ENCODE measurements at regions not wholly inside any gene's neighbourhood (a gene's known extent, or its start where the extent isn't known, plus 50 kb on each side); places are given as distances from the start of the nearest gene placed in this dataset.

DNA sequence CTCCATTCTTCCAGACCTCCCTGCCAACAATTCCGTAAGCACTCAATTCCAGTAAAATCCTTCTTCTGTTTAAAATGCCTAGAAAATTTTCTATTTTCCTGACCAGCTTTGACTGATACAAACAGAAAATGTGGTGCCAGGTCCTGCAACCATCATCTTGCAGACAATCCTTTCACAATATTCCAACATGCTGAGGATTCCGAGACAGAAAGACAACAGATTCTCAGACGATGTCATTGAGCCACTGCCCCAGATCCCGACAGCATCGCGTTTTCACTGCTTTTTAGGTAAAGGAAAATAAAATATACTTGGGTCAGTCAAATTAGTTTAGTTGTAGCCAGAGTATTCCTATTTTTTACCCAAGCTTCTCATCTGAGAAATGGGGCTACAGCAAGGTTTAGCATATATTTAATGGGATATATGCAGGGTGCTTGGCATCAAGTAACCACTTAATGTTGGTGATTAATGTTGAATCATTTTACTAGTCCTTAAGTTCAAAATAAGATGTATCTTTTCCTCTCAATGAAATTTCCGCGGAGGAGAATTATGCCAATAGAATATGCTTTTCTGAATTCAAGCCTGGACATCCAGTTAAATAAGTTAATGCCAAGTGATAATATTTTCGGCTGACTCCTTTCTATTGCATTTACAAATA lies 866.6 kb downstream of the SLC4A3 start:
- no peak for TF ChIP-seq JUND (IDR thresholded peaks at IDR 0.05; ENCODE audit: low read depth)
- in situ Hi-C loops (cut with HindIII; ENCODE audit: low pct_unique_long_range_greater_than_20kb, low sequenced_read_pairs), result no loop called here
- DNase-seq (ENCODE audit: low read depth in 1 of 2, low spot score in 1 of 2), result no peak

DNA sequence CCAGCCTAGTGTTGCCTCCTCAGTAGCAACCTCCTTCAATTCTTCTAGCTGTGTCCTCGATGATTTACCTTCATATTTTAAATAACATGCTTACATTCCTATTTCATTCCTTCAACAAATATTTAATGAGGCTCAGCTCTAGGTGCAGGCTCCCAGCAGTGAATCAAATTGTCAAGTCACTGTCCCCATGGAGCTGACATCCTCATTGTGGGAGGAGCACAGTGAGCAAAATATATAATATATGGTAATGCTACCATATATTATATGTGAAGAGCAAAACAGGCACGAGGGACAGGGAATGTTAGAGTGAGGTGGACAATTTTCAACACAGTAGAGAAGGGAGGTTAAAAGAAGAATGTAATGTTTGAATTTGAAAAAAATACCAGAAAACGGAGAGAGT lies 869.1 kb downstream of the SLC4A3 start:
- TF ChIP-seq JUND (IDR thresholded peaks at IDR 0.05; ENCODE audit: low read depth), result no peak
- no peak for DNase-seq (ENCODE audit: low read depth in 1 of 2, low spot score in 1 of 2)
- in situ Hi-C loops (cut with HindIII; ENCODE audit: low pct_unique_long_range_greater_than_20kb, low sequenced_read_pairs), result no loop called here

DNA sequence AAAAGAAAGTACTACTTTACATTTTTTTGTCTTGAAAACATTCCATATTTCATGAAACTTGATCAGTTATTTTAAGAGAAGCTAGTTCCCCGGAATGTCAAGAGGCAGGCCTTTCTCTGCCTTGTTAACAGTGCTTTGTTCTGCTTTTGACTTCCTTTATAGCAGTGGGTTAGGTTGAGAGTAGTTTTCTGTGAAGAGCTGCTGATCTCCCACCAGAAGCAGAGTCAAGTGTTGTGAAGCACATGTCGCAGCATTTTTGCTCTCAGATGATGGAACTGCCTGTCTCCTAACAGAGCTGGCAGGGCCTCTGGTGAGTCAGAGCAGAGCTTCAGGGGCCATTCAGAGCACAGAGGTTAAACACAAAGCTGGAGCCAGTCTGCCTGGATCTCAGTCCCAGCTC lies 871.8 kb downstream of the SLC4A3 start:
- in situ Hi-C loops (cut with HindIII; ENCODE audit: low pct_unique_long_range_greater_than_20kb, low sequenced_read_pairs), result no loop called here
- DNase-seq (ENCODE audit: low read depth in 1 of 2, low spot score in 1 of 2), result no peak
- TF ChIP-seq JUND (IDR thresholded peaks at IDR 0.05; ENCODE audit: low read depth), result no peak

DNA sequence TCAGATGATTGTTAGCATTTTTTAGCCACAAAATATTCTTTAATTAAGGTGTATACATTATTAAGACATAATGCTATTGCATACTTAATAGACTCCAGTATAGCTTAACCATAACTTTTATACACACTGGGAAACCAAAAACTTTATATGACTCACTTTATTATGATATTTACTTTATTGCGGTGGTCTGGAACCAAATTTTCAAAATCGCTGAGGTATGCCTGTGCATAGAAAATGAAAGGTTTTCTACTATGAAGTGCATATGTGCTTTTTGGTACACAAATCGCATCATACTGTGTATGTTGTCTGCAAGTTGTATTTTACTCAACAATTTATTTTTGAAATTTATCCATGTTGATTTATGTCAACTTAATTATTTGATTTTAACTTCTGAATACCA lies 875.1 kb downstream of the SLC4A3 start:
- TF ChIP-seq JUND (IDR thresholded peaks at IDR 0.05; ENCODE audit: low read depth), result no peak
- in situ Hi-C loops (cut with HindIII; ENCODE audit: low pct_unique_long_range_greater_than_20kb, low sequenced_read_pairs), result no loop called here
- DNase-seq (ENCODE audit: low read depth in 1 of 2, low spot score in 1 of 2), result no peak

DNA sequence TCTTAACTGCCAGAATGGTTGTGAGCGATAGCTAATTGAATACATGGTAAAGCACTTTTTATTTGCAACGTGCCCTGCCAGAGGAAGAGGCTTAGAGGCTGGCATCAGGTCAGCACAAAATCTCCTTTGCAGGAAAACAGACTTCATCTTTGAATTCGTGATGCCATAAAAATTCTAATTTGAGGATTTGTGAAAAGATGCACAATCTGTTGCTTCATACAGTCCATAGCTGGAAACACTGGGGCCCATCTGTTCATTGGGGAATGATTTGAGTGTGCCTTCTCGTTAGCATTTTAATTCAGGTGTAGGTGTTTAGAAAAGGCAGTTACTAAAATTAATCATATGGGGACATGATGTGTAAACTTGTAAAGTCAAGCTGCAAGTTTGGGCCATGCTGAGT lies 876.0 kb downstream of the SLC4A3 start:
- in situ Hi-C loops (cut with HindIII; ENCODE audit: low pct_unique_long_range_greater_than_20kb, low sequenced_read_pairs), result no loop called here
- no peak for DNase-seq (ENCODE audit: low read depth in 1 of 2, low spot score in 1 of 2)
- TF ChIP-seq JUND (IDR thresholded peaks at IDR 0.05; ENCODE audit: low read depth), result no peak

DNA sequence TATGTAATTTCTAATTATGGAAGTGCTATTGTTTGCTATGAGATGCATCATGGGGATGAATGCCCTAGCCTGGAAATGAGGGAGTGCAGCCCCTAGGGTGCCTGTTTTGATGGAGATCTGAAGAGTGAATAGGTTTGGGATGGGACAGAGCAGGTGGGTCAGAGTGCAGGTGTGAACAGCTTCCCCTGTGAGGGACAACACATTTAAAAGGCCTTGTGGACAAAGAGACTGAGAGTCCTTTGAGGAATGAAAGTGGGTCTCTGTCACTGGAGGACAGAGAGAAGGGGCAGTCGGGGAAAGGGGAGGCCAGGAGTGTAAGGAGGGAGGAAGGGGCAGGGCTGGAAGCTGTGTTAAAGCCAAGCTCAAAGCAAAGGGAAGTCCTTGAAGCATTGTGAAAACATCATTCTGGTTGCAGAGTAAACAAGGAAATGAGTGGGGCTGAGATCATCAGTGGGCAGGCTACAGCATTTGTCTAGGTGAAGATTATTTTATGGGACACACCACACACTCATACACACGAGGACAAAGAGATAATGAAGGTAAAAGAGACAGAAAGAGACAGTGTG lies 877.6 kb downstream of the SLC4A3 start:
- TF ChIP-seq JUND (IDR thresholded peaks at IDR 0.05; ENCODE audit: low read depth), result no peak
- peak; percentile 6 to 58 for DNase-seq (ENCODE audit: low read depth in 1 of 2, low spot score in 1 of 2)
- in situ Hi-C loops (cut with HindIII; ENCODE audit: low pct_unique_long_range_greater_than_20kb, low sequenced_read_pairs), result no loop called here

DNA sequence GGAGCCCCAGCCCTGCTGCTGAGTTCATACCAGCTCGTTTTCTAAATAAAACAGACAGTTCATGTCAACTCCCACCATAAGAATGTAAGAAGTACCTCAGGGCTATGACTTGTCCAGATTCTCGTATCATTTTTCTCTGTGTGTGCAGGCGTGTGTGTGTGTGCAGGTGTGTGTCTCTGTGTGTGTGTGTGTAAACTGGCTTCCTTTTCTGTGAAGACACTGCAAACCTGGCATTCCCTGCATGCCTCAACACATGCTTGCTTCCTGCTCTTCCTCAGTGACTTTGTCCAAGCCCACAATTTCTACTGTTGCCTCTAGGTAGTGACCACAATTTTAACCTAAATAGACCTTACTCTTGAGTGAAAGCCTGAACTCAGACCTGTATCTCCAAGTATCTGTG lies 879.0 kb downstream of the SLC4A3 start:
- DNase-seq (ENCODE audit: low read depth in 1 of 2, low spot score in 1 of 2), result no peak
- TF ChIP-seq JUND (IDR thresholded peaks at IDR 0.05; ENCODE audit: low read depth), result no peak
- in situ Hi-C loops (cut with HindIII; ENCODE audit: low pct_unique_long_range_greater_than_20kb, low sequenced_read_pairs), result no loop called here

DNA sequence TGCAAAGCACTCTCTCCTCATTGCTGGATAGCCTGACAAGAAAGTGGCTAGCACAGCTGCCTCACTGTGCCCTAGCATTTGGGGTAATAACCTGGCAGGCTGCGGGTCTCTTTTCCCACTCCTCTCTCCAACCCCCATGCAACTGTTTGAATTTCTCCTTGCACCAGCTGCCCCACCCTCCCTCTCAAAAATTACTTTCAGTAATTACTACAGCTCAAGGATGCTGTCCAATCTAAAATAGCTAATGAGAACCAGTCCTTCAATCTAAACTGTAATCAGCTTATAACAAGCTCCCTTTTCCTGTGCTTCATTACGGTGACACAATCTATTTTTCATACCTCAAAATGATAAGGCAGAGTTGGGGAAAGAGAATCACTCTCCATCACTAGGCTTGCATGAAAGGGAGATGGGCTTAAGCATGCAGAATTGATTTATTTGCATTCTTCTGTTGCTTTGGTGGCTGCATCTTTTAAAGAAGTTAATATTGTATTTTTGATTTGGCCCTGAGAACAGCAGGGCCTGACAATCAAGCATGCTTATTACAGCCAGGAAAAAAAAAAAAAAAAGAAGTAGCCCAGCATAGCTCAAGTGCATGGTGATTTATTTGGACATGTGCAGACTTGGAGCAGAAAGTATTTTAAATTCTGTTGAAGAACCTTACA lies 881.8 kb downstream of the SLC4A3 start:
- DNase-seq (ENCODE audit: low read depth in 1 of 2, low spot score in 1 of 2), result no peak
- in situ Hi-C loops (cut with HindIII; ENCODE audit: low pct_unique_long_range_greater_than_20kb, low sequenced_read_pairs), result no loop called here
- TF ChIP-seq JUND (IDR thresholded peaks at IDR 0.05; ENCODE audit: low read depth), result no peak

DNA sequence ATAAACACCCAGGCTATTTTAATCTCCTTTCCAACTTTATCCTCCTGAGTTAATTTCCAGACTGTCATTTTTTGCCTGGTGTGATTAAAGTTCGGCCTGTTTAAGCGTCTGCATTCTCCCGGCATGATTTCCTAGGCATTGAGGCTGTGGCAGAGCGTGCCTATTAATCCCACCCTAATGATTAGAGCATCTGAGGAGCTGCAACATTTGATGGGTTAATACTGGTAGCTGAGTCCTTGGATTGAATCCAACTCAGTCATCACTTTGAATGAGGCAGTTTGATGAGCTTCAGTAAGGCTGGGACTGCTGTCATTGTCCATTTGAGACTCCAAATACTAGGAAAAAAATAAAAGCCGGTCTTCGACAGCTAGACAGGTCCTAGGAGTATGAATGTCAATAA lies 882.5 kb downstream of the SLC4A3 start:
- DNase-seq (ENCODE audit: low read depth in 1 of 2, low spot score in 1 of 2), result no peak
- in situ Hi-C loops (cut with HindIII; ENCODE audit: low pct_unique_long_range_greater_than_20kb, low sequenced_read_pairs), result no loop called here

DNA sequence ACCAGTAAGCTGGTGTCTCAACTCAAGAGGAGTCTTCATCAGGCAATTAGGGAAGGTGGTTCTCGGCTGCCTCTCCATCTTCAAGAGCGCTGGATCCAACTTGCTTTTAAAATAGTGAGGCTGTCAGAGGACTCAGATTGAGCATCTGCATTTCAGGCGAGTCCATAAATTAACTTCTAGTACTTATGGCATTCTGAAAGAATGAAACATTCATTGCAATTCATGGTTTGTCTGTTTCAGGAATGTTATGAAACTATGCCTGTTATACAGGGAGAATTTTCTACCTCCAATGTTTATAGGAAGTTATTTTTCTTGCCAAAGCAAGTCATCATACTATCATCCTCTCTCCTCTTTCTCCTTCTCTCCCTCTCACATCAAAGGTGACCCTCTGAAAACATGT lies 883.2 kb downstream of the SLC4A3 start:
- no peak for DNase-seq (ENCODE audit: low read depth in 1 of 2, low spot score in 1 of 2)
- in situ Hi-C loops (cut with HindIII; ENCODE audit: low pct_unique_long_range_greater_than_20kb, low sequenced_read_pairs), result no loop called here

More for the DNA sequence above, 882.5 kb downstream of the SLC4A3 start:
- TF ChIP-seq JUND (IDR thresholded peaks at IDR 0.05; ENCODE audit: low read depth), result no peak

DNA sequence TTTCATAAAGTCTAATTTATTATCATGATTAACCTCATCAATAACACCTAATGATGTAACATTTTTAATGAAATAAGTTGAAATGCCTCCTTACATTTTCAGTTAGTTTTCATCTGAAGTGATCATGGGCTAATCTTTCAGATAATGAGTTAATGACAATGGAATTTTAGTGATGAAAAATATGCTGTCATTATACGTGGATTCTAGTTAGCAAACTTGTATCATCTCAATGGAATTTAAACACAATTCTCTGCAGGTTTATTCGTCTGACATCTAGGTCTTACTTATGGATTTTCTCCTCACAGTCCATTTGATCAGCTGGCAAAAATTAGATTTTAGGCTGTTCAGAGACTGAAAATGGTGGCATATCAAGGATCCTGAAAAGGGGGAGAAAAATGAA lies 885.0 kb downstream of the SLC4A3 start:
- in situ Hi-C loops (cut with HindIII; ENCODE audit: low pct_unique_long_range_greater_than_20kb, low sequenced_read_pairs), result no loop called here
- DNase-seq (ENCODE audit: low read depth in 1 of 2, low spot score in 1 of 2), result no peak
- no peak for TF ChIP-seq JUND (IDR thresholded peaks at IDR 0.05; ENCODE audit: low read depth)

More for the DNA sequence above, 883.2 kb downstream of the SLC4A3 start:
- TF ChIP-seq JUND (IDR thresholded peaks at IDR 0.05; ENCODE audit: low read depth), result no peak

DNA sequence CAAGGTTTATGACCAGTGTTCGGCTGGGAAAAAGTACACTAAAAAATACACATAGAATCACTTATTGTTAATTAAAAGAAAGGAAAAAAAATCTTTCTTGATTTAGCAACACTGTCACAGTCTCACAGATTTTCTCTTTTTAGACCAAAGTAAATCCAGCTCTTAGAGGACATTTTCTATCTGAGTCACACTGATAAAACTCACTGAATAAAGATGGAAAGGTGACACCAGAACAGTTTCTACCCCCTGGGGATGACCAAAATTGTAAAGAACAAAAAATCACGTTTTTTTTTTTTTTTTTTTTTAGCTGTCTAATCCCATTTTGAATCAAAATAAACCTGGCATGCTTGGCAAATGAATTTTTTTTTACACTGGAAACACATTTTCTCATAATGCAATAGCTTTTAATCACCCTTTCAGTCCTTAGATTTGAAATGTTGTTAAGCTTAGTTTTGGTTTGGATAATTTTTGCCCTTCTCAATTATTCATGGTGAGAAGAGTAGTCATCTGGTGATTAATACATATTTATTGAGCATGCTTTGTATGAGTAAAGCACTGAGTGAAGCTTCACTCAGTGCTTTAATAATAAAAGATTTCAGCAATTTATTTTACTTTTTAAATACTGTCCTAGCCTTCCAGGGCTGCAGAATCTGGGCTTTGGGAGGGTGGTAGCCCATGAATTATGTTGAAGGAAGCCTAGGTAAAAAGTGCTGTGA lies 886.3 kb downstream of the SLC4A3 start:
- in situ Hi-C loops (cut with HindIII; ENCODE audit: low pct_unique_long_range_greater_than_20kb, low sequenced_read_pairs), result no loop called here
- TF ChIP-seq JUND (IDR thresholded peaks at IDR 0.05; ENCODE audit: low read depth), result no peak
- DNase-seq (ENCODE audit: low read depth in 1 of 2, low spot score in 1 of 2), result no peak

DNA sequence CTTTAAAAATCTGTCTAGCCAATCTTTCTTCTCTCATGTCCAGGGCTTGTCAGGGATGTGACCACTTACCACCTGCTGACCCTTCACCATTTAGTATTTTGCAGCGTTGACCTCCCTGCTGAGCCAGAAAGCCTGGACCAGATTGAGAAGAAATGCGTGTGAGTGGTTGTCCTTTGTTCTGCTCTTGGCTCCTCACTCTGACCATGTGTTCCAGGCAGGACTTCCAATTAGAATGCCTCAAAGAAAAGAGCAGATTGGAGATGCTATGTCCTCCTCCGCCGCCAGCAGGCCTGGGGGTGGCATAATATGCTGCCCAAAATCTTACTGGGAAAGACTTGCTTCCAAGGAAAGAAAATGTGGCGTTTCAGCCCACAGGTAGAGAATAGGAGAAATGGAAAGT lies 894.1 kb downstream of the SLC4A3 start:
- in situ Hi-C loops (cut with HindIII; ENCODE audit: low pct_unique_long_range_greater_than_20kb, low sequenced_read_pairs), result no loop called here
- DNase-seq (ENCODE audit: low read depth in 1 of 2, low spot score in 1 of 2), result no peak
- TF ChIP-seq JUND (IDR thresholded peaks at IDR 0.05; ENCODE audit: low read depth), result no peak

Data from T47D (cell line).